ENCODE measurements at regions not wholly inside any gene's neighbourhood (a gene's known extent, or its start where the extent isn't known, plus 50 kb on each side); places are given as distances from the start of the nearest gene placed in this dataset.

DNA sequence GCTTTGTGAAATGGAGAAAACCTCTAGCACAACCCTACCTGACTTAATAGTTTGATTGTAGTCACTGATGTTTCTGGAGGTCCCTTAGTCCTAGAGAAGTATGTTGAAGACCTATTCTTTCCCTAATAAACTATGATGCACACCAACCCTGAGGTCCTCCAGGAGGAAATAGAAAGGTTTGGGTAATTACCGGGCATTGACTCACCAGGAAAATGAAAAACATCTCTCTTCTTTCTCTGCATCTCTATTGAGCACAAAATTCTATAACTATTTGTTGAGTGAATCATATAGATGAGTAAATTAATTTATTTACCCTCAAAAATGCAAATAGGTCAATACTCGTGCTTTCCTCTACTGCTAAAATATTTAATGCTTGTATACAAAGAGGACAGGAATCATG is 582.4 kb upstream of the FAM241A start:
- TF ChIP-seq, protein P1, sequence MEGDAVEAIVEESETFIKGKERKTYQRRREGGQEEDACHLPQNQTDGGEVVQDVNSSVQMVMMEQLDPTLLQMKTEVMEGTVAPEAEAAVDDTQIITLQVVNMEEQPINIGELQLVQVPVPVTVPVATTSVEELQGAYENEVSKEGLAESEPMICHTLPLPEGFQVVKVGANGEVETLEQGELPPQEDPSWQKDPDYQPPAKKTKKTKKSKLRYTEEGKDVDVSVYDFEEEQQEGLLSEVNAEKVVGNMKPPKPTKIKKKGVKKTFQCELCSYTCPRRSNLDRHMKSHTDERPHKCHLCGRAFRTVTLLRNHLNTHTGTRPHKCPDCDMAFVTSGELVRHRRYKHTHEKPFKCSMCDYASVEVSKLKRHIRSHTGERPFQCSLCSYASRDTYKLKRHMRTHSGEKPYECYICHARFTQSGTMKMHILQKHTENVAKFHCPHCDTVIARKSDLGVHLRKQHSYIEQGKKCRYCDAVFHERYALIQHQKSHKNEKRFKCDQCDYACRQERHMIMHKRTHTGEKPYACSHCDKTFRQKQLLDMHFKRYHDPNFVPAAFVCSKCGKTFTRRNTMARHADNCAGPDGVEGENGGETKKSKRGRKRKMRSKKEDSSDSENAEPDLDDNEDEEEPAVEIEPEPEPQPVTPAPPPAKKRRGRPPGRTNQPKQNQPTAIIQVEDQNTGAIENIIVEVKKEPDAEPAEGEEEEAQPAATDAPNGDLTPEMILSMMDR (IDR thresholded peaks at IDR 0.05), result no peak
- no peak for TF ChIP-seq POLR2A (IDR thresholded peaks at IDR 0.05)
